HG03432 (cell line): ENCODE measurements at regions not wholly inside any gene's neighbourhood (a gene's known extent, or its start where the extent isn't known, plus 50 kb on each side); places are given as distances from the start of the nearest gene placed in this dataset.

Source experiments
- ATAC-seq: cut with Tn5 transposase; IDR thresholded peaks from one replicate; pipeline ENCODE4 v1.9.1; 2021; ENCODE audit warnings: mild to moderate bottlenecking, moderate library complexity; ENCODE audit not compliant: unreplicated experiment

DNA sequence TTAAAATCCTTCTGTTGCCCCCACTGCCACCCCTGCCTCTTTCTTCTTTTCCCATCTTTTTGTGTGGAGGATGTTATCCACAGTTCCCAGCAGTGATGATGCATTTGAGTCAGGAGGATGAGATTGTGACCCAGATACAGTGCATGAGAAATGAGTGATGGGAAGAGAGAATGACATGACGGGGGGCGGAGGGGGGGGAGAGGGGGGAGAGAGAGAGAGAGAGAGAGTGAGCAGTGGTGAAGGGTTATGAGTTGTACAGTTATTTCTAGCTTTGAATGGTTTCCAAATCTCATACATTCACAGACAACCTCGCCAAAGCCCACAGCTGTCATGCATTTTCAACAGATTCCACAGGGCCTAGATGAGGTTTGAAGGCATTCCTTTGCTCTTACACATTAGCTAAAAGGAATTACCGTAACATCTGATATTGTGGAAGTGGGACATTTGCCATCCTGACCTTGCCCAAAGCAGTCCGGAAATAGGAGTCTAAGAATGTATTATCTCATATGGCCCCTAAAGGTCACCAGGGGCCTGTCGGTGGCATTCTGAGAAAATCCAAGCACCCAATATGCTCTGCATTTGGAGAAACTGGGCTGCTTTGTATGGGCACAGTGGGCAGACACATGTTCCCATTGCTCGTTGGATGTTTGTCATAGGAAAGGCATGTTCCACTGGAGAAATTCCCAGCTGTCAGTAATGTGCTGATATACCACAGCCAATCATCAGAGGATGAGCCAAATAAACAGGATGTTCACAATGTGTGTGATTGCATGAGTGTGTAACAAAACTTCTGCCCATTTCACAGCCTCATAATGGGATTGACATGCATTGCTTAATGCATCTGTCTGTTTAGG, 435.8 kb downstream of the SPRY1 start:
- no peak for ATAC-seq

DNA sequence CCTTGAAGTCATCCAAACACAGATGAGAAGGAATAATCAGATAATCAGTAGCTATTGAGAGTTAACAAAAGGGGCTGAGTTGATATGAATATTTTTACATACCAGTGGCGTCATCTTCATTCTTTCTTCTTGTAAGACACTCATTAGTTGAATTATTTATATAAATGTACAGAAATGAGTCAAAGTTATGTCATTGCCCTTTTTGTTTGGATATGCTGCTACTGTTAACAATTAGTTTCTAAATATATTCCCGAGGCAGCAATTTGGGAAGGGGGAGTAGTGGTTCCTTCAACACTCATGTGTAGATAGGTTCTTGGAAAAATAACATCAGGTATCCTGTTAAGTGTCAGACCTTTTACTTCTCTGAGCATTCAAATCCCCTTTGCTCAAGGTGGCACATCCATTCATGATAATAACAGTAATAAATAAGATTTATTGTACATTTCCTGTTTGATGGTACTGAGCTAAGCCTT, 436.6 kb downstream of the SPRY1 start:
- no peak for ATAC-seq

DNA sequence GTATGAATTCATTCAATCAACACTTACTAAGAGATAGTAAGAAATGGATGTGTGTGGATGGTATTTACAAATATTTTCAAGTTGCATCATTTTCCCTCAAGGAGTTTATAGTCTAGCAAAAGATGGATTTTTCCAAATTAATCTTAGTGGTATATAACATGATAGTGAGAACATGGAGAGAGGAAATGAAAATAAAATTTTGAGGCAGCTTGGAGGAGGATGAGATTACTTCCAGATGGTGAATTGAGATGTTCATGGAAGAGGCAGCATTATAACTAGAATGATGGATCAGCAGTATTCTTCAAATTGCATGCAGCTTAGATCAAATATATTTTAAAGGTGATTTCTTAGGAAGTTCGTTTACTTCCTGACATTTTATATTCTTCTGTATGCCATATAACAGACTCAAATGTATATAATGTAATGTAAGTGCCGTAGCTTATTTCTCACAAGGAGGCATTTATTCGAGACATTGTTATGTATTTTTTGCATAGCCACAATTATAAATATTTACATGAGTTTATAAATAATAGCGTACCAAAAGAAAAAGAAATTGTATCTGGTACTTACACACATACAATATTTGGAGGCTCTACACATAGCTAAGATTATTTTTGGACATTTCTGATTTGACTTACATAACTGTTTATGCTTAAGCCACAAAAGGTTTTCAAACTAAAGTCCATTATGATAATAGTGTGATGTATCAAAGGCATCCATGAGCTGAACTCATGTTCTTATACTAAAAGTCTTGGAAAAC, 439.4 kb downstream of the SPRY1 start:
- ATAC-seq, result no peak

DNA sequence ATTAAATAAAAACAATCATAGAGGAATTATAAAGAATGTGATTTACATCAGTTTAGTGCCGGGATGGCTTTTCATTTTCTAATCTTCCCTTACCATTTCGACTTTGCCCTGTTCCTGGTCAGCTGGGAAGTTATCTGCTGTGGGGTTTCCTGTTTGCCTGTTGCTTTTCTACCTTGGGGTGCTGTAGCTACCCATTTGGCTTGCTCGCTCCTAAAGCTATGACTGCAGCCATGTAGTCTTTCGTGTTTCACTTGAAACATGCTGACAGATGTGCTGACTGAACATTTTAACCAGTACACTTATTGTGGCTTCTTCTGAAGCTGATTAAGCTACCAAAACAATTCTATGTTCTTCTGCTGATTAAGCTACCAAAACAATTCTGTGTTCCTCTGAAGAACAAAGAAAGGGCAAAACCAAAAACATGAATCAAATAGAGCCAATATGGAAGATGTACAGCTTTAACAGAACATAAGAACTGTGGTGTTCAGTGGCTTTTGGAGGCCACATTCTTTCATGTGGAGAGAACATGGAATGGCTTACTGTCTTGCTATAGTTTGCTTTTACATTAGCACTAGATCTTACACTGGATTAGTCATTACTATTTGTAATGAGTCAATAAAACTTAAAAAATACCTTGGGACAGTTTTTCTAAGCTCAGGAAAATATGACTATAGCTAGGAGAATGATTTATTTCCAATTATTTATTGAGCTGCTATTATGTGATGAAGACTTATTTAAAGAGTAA, 440.4 kb downstream of the SPRY1 start:
- no peak for ATAC-seq

DNA sequence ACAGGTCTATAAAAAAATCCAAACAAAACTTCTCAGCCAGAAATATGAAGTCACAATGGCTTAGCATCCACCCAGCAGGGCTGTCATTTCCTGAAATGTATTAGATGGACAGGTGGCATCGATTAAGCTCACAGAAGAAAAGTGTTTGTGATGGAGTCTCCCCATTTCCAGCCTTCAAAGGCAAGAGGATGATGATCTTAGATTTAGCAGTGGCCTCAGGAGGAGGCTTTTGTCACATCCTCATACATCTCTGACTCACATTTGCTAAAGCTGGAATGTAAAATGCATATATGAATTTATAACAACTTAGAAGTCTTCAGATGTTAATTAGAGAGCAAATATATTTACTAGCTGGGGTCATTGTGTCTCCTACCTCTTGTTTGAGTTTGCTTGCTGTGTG, 441.9 kb downstream of the SPRY1 start:
- ATAC-seq, result no peak

DNA sequence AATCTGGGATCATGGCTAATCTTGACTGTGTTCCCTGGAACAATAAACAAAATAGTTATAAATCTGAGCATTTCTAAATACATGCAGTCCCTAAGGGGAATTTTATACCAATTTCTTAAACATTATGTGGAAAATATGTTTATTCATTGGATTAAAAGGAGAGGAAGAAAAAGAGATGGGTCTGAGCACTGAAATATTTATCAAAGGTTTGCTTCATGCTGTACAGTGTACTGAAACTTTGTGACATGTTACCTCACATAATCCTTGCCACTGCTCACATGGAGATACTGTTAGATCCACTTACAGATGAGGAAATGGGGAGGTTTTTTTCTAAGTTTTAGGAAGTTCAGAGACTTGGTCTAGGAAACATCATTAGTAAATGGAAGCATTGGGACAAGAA, 443.6 kb downstream of the SPRY1 start:
- ATAC-seq, result no peak

DNA sequence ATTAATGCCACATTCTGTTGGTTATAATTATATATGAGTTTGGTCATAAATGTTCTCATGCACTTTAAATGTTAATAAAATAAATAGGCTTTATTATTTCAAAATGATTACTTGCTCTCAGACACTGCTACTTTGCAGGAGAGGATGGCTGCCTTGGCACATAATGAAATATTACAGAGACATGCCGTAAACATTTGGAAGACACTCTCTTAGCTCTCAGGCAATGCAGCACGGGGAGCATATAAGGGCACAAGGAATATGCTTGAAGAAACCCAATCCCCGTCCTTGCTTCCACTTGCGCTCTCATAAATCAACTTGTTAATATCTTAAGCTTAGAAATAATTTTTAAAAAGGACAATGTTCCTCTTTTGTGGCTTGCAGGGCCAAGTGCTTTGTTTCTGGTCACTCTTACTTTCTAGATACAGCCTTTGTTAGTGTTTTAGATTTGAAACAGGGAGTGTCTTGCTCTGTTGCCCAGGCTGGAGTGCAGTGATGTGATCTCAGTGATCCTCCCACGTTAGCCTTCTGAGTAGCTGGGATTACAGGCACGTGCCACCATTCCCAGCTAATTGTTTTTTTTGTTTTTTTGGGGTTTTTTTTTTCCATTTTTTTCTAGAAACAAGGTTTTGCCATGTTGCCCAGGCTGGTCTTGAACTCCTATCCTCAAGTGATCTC, 445.0 kb downstream of the SPRY1 start:
- no peak for ATAC-seq

DNA sequence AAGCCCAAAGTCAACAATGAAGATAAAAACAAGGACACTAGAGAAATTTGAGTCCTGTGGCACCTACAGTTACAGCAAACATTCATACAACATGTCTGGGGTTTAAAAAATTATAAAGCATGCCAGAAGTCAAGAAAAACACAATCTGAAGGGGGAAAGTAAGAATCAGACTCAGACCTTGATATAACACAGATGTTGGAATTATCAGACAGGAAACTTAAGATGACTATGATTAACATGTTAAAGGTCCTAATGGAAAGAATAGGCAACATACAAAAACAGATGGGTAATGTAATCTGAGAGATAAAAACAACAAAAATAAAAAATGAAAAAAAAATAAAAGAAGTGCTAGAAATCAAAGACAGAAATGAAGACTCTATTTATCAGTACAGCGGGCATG, 446.5 kb downstream of the SPRY1 start:
- ATAC-seq, result no peak

DNA sequence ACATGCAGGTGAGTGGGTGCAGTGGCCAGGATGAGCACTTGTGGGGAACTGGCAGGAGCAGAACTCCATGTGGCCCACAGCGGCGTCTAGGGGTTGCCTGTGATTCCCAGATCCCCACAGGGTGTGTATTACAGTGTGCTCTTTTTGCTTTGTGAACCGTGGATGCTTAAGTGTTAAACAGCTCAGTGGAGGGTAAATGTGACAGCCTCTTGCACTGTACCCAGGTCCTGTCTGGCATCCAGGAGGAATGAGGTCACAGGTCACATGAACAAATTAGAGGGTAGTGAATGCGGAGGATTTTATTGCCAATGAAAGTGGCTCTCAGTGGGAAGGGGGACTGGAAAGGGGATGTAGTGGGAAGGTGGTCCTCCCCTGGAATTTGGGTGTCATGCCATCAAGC, 447.8 kb downstream of the SPRY1 start:
- ATAC-seq, result no peak

DNA sequence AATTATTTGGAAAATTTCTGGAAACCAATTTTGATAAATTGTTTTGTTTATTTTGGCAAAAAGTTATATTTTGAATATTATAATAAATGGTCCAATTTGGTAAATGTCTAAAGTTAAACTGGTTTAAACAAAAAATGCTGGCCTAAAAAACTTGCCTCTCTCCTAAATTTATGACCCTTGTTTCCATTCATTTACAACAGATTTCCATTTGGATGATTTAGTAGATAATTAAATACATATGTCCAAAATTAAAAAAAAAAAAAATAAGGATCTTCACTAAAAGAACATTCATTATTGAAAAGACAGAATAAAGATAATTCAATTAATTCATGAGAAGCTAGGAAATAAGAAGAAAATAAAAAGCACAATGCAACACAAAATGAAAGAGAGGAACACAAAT, 449.5 kb downstream of the SPRY1 start:
- no peak for ATAC-seq

DNA sequence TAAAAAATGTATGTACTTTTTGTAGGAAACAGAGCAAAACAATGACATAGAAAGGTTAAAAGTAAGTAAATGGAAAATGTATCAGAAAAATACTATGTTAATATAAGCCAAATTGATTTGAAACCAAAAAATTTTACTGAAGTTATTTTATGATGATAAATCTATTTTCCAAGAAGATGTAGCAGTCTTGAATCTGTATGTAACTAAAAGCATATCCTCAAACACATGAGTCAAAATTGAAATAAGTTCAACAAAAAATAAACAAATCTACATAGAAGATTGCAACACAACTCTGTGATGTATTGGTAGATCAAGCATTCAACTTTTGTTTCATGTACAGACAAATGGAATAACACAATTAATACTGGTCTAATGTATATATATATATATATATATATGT, 450.0 kb downstream of the SPRY1 start:
- no peak for ATAC-seq

DNA sequence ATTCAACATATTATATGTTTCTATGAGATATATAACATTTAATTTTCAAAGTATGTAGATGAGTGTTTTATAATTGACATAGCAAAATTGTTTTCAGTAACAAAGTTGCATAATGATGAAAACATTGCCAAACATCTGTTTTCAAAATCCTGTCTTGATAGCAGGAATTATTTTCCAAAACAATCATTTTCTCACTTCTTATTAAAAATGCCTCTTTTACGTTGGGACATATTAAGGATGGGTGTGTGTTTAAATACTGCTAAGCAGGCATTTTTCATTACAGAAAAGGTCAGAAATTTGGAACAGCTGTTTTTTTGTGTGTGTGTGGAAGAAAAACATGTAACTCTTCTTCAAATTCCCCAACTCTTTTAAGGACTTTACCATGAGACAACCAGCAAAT, 452.0 kb downstream of the SPRY1 start:
- no peak for ATAC-seq

DNA sequence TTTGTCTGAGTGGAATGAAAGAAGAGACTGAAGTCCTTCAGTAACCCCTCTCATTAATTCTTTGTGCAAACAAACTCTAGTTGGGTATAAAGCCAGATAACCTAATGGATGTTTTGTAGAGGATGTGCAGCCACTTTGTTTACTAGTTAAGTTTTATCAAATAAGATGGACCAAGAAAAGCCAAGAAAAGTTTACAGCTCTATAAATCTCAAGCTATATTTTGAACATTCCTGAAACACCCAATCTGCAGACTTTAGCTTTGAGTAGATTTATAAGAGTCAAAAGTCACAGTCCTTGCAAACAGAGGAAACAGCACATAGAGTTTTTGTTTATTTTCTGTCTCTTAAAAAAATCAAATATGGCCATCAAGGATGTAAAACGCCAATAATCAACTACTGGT, 452.9 kb downstream of the SPRY1 start:
- no peak for ATAC-seq

DNA sequence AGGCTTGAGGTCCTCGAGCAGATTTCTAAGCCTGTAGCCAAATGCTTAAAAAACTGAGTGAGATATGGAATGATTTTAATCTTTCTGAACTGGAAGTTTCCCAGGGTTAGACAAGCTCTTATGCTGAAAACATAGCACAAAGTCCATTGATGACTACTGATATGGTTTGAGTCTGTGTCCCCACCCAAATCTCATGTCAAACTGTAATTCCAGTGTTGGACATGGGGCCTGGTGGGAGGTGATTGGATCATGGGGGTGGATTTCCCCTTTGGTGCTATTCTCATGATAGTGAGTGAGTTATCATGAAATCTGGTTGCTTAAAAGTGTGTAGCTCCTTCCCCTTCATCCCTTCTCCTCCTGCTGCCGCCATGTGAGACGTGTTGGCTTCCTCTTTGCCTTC, 454.9 kb downstream of the SPRY1 start:
- ATAC-seq, result no peak

DNA sequence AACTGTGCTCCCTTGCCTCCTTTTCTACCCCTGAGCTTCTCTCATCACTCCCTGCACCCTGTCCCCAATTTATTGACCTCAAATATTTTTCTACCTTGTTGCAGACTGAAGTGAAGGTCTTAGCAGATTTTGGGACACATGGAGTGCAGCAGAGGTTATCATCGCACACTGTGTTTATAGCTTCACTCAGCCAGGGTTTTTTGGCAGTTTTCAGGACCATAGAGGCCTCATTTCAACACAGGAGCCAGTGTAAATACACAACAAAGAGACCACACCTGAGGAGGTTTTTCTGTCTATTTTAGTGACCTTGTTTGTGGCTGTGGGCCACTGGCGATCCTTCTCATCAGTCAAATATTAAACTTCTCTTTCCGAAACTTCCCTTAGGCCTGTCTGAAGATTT, 457.1 kb downstream of the SPRY1 start:
- ATAC-seq, result no peak

DNA sequence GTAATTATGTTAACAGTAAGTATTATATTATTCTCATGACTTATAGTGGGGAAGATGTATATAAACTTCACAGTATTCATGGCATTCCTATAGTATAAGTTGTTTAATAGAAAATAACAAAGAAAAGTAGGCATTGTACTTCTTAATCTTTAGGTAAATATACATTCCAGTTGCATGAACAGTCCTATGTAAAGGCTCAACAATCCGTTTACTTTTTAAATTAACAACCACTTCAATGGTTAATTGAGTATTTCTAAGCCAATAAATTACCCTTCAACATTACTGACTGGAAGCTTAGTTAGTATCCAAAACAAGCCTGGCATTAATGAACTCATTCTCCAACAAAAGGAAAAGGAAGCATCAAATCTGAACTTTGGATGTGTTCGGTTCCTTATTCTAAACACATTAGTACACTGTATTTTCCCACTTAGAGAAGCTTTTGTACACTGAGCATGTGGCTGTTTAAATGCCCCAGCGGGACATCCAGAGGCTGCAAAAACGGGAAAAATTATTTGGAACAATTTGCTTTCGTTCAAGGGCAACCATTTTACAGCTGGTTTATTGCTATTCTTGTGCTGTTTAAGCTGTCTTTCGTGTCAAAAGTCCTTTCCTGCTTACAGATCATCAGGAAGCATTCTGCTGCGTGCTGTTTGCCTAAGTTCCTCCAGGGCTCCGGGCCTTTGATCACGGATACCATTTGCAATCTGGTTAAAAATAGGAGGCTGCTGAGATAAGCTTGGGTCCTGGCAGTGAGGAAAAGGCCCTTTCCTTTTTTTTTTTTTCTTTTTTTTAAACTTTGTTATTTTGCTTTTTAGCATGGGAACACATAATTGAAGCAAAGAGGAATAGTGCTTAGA, 460.3 kb downstream of the SPRY1 start:
- ATAC-seq, result no peak

DNA sequence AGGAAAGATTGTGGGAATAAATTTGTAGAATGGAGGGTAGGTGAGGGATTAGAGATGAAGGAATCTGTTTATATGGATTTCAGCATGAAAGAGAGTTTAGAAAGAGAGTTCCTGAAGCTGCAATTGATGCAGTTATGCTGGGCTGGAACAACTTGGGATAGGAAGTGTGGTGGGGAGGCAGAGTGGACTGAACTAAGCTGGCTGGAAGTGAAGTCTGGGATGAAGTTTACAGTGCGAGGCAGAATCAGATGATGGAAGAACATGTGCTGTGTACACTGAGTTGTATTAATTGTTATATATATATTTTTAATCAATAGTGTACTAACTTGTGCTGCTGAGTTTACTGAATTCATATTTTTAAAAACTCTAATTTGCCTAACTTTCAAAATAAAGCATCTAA, 461.9 kb downstream of the SPRY1 start:
- ATAC-seq, result no peak

DNA sequence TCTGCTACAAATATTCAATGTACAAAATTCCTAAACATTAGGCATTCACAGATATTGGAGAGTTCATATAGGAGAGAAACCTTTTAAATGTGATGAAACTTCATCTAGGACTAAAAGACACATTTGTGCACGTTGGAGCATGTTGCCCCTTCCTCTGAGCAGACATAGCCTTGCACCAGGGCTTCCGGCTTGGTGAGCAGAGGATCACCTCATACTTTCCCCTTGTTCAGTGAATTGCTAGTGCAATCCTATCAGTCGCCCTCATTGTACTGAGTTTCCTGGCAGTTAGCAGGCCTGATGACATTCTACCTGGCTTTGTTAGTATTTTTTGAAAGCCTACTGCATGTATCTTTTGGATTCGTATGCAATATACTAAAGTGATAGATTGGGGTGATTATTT, 466.2 kb downstream of the SPRY1 start:
- ATAC-seq, result no peak

DNA sequence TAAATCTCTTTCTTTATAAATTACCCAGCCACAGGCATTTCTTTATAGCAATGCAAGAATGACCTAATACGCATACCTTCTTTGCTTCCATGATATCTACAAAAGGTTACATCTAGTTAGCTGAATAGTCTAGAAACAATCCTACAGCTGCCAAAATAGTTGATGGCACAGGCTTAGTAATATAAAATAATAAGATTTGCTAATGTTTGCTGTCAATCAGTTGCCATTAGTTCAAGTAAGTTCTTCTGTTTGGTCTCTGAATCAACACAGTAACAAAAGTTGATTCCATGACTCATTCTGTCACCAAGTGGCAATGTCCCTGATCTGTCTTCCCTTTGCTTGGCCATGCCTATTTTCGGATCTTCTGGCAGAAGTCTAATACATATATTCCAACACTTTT, 470.2 kb downstream of the SPRY1 start:
- no peak for ATAC-seq

DNA sequence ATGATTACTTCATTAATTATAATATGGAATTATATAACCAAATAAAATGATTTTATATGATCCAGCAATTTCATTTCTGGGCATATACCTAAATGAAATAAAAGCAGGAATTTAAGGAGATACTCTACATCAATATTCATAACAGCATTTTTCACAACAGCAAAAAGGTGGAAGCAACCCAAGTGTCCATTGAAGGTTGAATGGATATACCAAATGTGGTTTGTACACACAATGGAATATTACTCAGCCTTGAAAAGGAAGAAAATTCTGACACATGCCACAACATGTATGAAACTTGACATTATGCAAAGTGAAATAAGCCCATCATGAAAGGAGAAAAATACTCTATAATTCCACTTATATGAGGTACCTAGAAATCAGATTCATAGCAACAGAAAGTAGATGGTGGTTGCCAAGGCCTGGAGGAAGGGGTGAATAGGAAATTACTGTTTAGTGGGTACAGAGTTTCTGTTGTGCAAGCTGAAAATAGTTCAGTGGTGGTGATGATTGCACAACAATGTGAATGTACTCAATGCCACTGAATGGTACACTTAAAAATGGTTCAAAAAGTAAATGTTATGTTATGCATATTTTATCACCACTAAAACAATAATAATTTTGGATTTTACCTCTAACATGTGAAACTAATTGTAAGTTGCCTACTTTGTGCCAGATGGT, 471.5 kb downstream of the SPRY1 start:
- ATAC-seq, result no peak
